Endothelial cell of umbilical vein (primary cell): ENCODE measurements at regions not wholly inside any gene's neighbourhood (a gene's known extent, or its start where the extent isn't known, plus 50 kb on each side); places are given as distances from the start of the nearest gene placed in this dataset.

Experiments used
- BruUV-seq: library from RNA; stranded (reverse); fragments of 400-500 nt; replicated peaks from 2 replicates; lab custom pipeline; 2021; lab: Mats Ljungman, UMichigan
- CTCF ChIA-PET: fragments of 300-600, 350-600 bp; sonication (Branson Sonifier 250); formaldehyde crosslinking; loops from one replicate; lab custom pipeline; 2021; ENCODE audit warnings: antibody characterized with exemption, inconsistent platforms; lab: Charles Lee
- POLR2A ChIA-PET: fragments of 300-600, 350-600 bp; sonication (Branson Sonifier 250); formaldehyde crosslinking; loops from one replicate; lab custom pipeline; 2021; ENCODE audit warnings: antibody characterized with exemption, inconsistent platforms; lab: Charles Lee
- DNase-seq: peaks from one replicate; pipeline ENCODE4 v3.0.0-alpha.2; 2011; ENCODE audit warnings: low read depth, low spot score
- FAIRE-seq: peaks from 2 replicates; lab custom pipeline; 2011; peaks lifted over from hg19 to GRCh38; lab: Jason Lieb, UNC
- H2AFZ ChIP-seq: 2 replicates; pipeline ENCODE4 v1.6.0; 2012; ENCODE audit warnings: low read depth, low read length, control low read depth, inconsistent platforms
- H3K27ac ChIP-seq: 2 replicates; pipeline ENCODE4 v1.5.1; 2011; ENCODE audit warnings: low read depth, mild to moderate bottlenecking, control low read depth, low read length, moderate library complexity; ENCODE audit not compliant: insufficient read depth
- H3K27me3 ChIP-seq, 2 experiments: 2 replicates each; pipeline versions ENCODE4 v1.6.0 to v1.6.1; 2011; ENCODE audit warnings: low read length in 2 of 2, mixed read lengths in 1 of 2; ENCODE audit not compliant: control insufficient read depth in 2 of 2, insufficient read depth in 2 of 2
- H3K36me3 ChIP-seq, 2 experiments: 2 replicates in 1 of 2; 3 replicates in 1 of 2; pipeline ENCODE4 v1.5.1; 2011; ENCODE audit warnings: low read length in 2 of 2, mild to moderate bottlenecking in 1 of 2, moderate library complexity in 1 of 2; ENCODE audit not compliant: control insufficient read depth in 2 of 2, insufficient read depth in 2 of 2; ENCODE audit errors: extremely low read depth in 1 of 2
- H3K4me1 ChIP-seq: 3 replicates; pipeline ENCODE4 v1.5.1; 2011; ENCODE audit warnings: mild to moderate bottlenecking, low read length; ENCODE audit not compliant: control insufficient read depth, insufficient read depth; ENCODE audit errors: extremely low read depth
- H3K4me2 ChIP-seq: 2 replicates; pipeline ENCODE4 v1.6.1; 2011; ENCODE audit warnings: low read length, control low read depth, mixed read lengths; ENCODE audit not compliant: insufficient read depth
- H3K4me3 ChIP-seq, 3 experiments: fragments of 200-600 bp in 1 of 3; sonication (generic), shearing (Covaris generic) in 1 of 3; replicated peaks in 1 of 3; 2 replicates each; pipeline ENCODE4 v1.5.1; 2011 to 2016; ENCODE audit warnings: control low read depth in 3 of 3, low read length in 3 of 3, mild to moderate bottlenecking in 2 of 3, inconsistent platforms in 1 of 3, low read depth in 1 of 3, moderate library complexity in 1 of 3; ENCODE audit not compliant: insufficient read depth in 1 of 3
- H3K79me2 ChIP-seq: 2 replicates; pipeline ENCODE4 v1.6.0; 2012; ENCODE audit warnings: low read length, inconsistent platforms; ENCODE audit not compliant: control insufficient read depth, insufficient read depth
- H3K9ac ChIP-seq: replicated peaks from 2 replicates; pipeline ENCODE3; 2011; ENCODE audit warnings: low read length, control low read depth; ENCODE audit not compliant: insufficient read depth; ENCODE audit errors: extremely low read depth
- H3K9me1 ChIP-seq: replicated peaks from 3 replicates; pipeline ENCODE4 v1.6.0; 2011; ENCODE audit warnings: mild to moderate bottlenecking, low read length; ENCODE audit not compliant: control insufficient read depth, insufficient read depth; ENCODE audit errors: extremely low read depth
- H3K9me3 ChIP-seq: replicated peaks from 2 replicates; pipeline ENCODE4 v1.5.1; 2012; ENCODE audit warnings: low read length, inconsistent platforms; ENCODE audit not compliant: control insufficient read depth, insufficient read depth
- H4K20me1 ChIP-seq: replicated peaks from 2 replicates; pipeline ENCODE3; 2011; ENCODE audit warnings: mild to moderate bottlenecking, low read length; ENCODE audit not compliant: control insufficient read depth, insufficient read depth; ENCODE audit errors: extremely low read depth
- CTCF ChIP-seq, 2 donors: IDR thresholded peaks; 1 replicate in 1 of 2; 2 replicates in 1 of 2; pipeline ENCODE4 v1.5.1; 2011; ENCODE audit warnings: low read length in 2 of 2, mild to moderate bottlenecking in 2 of 2, moderate library complexity in 2 of 2, control low read depth in 1 of 2, inconsistent platforms in 1 of 2, low read depth in 1 of 2; ENCODE audit not compliant: insufficient read depth in 1 of 2; ENCODE audit errors: extremely low read depth in 1 of 2
- FOS ChIP-seq: IDR thresholded peaks from 2 replicates; pipeline ENCODE4 v1.6.1; 2011; ENCODE audit warnings: mild to moderate bottlenecking, low read length, moderate library complexity, borderline replicate concordance; ENCODE audit not compliant: insufficient read depth
- JUN ChIP-seq: IDR thresholded peaks from 2 replicates; pipeline ENCODE4 v1.6.1; 2011; ENCODE audit warnings: borderline replicate concordance, low read depth; ENCODE audit not compliant: insufficient read length, insufficient read depth
- MYC ChIP-seq: IDR thresholded peaks from one replicate; pipeline ENCODE4 v1.6.1; 2011; ENCODE audit warnings: mild to moderate bottlenecking, low read depth, low read length
- POLR2AphosphoS5 ChIP-seq: IDR thresholded peaks from 2 replicates; pipeline ENCODE4 v1.6.1; 2012; ENCODE audit warnings: low read depth, mild to moderate bottlenecking, control low read depth, low read length, moderate library complexity; ENCODE audit not compliant: insufficient read depth
- dilution Hi-C: fragments of 300-500 bp; cut with MboI; formaldehyde crosslinking; loops from one replicate; pipeline ENCODE4 v1.15.0; 2019; ENCODE audit warnings: low sequenced_read_pairs; ENCODE audit not compliant: extremely low pct_ligation_motif_present
- intact Hi-C: fragments of 100-400 bp; cut with micrococcal nuclease; formaldehyde crosslinking; loops from one replicate; pipeline ENCODE4 v1.10.0; 2022

GRCh38 chr13:104580931-104581330 is 1514.7 kb upstream of the SLC10A2 start:
- no TSS peak for BruUV-seq
- dilution Hi-C loops: no loop called here
- Histone ChIP-seq H3K9me3 (no peaks in the 10 kb centered on the region), H3K27ac (no peak overlapping the region), H4K20me1 (no peaks in the 10 kb centered on the region), H3K9me1 (no peaks in the 10 kb centered on the region), H3K4me1 (no peaks in the 10 kb centered on the region), H3K36me3 (no peaks in the 10 kb centered on the region), H3K4me2 (no peak overlapping the region), H3K4me3 (no peak overlapping the region), H3K79me2 (no peaks in the 10 kb centered on the region), H3K9ac (no peak overlapping the region), H3K27me3 (no peaks in the 10 kb centered on the region), H2AFZ (no peak overlapping the region)
- intact Hi-C loops: no loop called here
- CTCF ChIA-PET: no interaction called here
- TF ChIP-seq CTCF (IDR thresholded peaks at IDR 0.05; ENCODE audit: extremely low read depth in 1 of 2, insufficient read depth in 1 of 2, low read depth in 1 of 2, low read length in 2 of 2): no peak
- TF ChIP-seq JUN: no peak
- no peak for TF ChIP-seq MYC
- no peak for TF ChIP-seq FOS
- no peak for TF ChIP-seq POLR2AphosphoS5
- POLR2A ChIA-PET: no interaction called here
- no peak for FAIRE-seq
- no peak for DNase-seq
